ENCODE measurements at regions not wholly inside any gene's neighbourhood (a gene's known extent, or its start where the extent isn't known, plus 50 kb on each side); places are given as distances from the start of the nearest gene placed in this dataset. TPM values are rescaled to one million over a fixed set of nuclear protein-coding genes. Genes with fewer than 3 reads are reported as not detected.

Small RNAs in the stretch of these regions (small RNA-seq; reads per million reads assigned to genes)
- not detected for gene ATP5MDP1
- gene DDX3P2 = not detected
- 39.8 reads per million, percentile 95 among the genes with 10 or more reads in this experiment for gene MIR374B
- 97.2 reads per million, percentile 96 among the genes with 10 or more reads in this experiment for gene MIR421
- gene RF02124 = not detected
- gene RF02125 = not detected
